ENCODE measurements at regions not wholly inside any gene's neighbourhood (a gene's known extent, or its start where the extent isn't known, plus 50 kb on each side); places are given as distances from the start of the nearest gene placed in this dataset.

DNA sequence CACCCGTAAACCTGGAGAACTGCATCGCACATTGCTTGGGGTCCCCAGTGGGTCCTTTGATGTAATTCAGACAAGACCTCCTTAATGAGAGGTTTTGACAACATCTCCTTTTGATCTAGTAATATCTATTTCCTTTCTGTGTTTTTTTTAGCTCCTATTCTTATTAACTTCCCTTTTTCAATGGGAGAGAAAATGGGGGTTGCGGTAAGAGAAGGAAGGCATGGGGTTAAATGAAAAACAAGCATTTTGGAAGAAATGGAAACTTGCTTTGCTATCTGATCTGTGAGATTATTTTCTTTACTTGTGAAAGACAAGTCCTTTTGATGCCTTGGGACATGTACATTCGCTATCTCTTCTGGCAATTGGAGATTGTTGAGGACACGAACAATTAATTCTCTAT is 418.6 kb upstream of the MAN1A1 start:
- no peak overlapping the region for H2BK120ac ChIP-seq (replicated peaks; ENCODE audit: low read depth, low read length)
- H3K23me2 ChIP-seq (ENCODE audit: low read depth, low read length): no peaks in the 10 kb centered on the region
- H3K27ac ChIP-seq (ENCODE audit: low read depth, low read length): no peak overlapping the region
- H3K18ac ChIP-seq (ENCODE audit: extremely low read depth, low read length): no peak overlapping the region
- H2BK15ac ChIP-seq (ENCODE audit: low read length): no peak overlapping the region
- H2AFZ ChIP-seq (ENCODE audit: low read length): no peak overlapping the region
- no peak overlapping the region for H3K4ac ChIP-seq (replicated peaks; ENCODE audit: insufficient read length, low read depth, low read length)
- H4K5ac ChIP-seq (ENCODE audit: insufficient read length, low read depth, low read length): no peak overlapping the region
- H3K23ac ChIP-seq (ENCODE audit: insufficient read length): no peak overlapping the region
- H3K4me2 ChIP-seq (ENCODE audit: insufficient read depth in 1 of 2, low read depth in 2 of 2, low read length in 2 of 2): no peak overlapping the region
- no peak overlapping the region for H3K4me3 ChIP-seq (ENCODE audit: extremely low read depth in 1 of 4, insufficient read depth in 2 of 4, low read depth in 3 of 4, low read length in 4 of 4)
- no peak overlapping the region for H2BK20ac ChIP-seq (ENCODE audit: low read length)
- no peak overlapping the region for H4K8ac ChIP-seq (ENCODE audit: extremely low read depth, insufficient read depth, low read length)
- no peaks in the 10 kb centered on the region for H3K79me1 ChIP-seq (ENCODE audit: low read depth, low read length)
- no peak overlapping the region for H2AK5ac ChIP-seq (ENCODE audit: low read depth, low read length)
- no peaks in the 10 kb centered on the region for H3K27me3 ChIP-seq (replicated peaks in 1 of 4; ENCODE audit: control insufficient read depth in 3 of 4, extremely low read depth in 1 of 4, insufficient read depth in 3 of 4, low read length in 3 of 4)
- H3K36me3 ChIP-seq (ENCODE audit: control insufficient read depth in 2 of 4, insufficient read depth in 4 of 4, low read length in 3 of 4): no peaks in the 10 kb centered on the region
- H2BK12ac ChIP-seq (ENCODE audit: low read depth, low read length): no peak overlapping the region
- H3K9me3 ChIP-seq (ENCODE audit: insufficient read depth in 2 of 2, low read depth in 1 of 2, low read length in 1 of 2): 0 out of 4 replicates have a peak, but pooled peaks cover 0 to 3% of the 10 kb centered on the region in 2 experiments
- DNase-seq (ENCODE audit: low read depth in 1 of 2, low spot score in 2 of 2) (no peak), FAIRE-seq (no peak)
- ChIA-PET POLR2A (ENCODE audit: partially characterized antibody) (no interaction called here), CTCF (ENCODE audit: partially characterized antibody) (no interaction called here)
- H4K20me1 ChIP-seq (replicated peaks in 1 of 2; ENCODE audit: control insufficient read depth in 1 of 2, insufficient read depth in 2 of 2, low read length in 2 of 2): no peaks in the 10 kb centered on the region
- no peak overlapping the region for H3K14ac ChIP-seq (ENCODE audit: insufficient read length)
- H3K56ac ChIP-seq (replicated peaks; ENCODE audit: insufficient read length, low read depth, low read length): no peak overlapping the region
- H2BK5ac ChIP-seq (ENCODE audit: low read depth, low read length): no peak overlapping the region
- no peak overlapping the region for H4K91ac ChIP-seq (replicated peaks; ENCODE audit: insufficient read length, low read length)
- 95% methylated on average over 5 of the region's 5 CpGs; no CpG with 5 or more reads in 1 of the 2 experiments for WGBS, 2 experiments (ENCODE audit: extremely low coverage in 1 of 2, insufficient coverage in 1 of 2, insufficient read length in 1 of 2, insufficient replicate concordance in 2 of 2, low coverage in 1 of 2, low lambda C conversion rate in 2 of 2, missing lambda C conversion rate in 1 of 2)
- H3K9ac ChIP-seq (replicated peaks in 1 of 4; ENCODE audit: extremely low read depth in 1 of 4, low read depth in 3 of 4, low read length in 3 of 4): no peak overlapping the region
- no peaks in the 10 kb centered on the region for H3K79me2 ChIP-seq (ENCODE audit: control insufficient read depth in 1 of 2, insufficient read depth in 2 of 2, low read length in 2 of 2)
- no peaks in the 10 kb centered on the region for H3K4me1 ChIP-seq (replicated peaks in 1 of 4; ENCODE audit: control insufficient read depth in 3 of 4, insufficient read depth in 4 of 4, low read length in 3 of 4)
- TF ChIP-seq RNF2 (IDR thresholded peaks at IDR 0.05; ENCODE audit: borderline replicate concordance, low read depth, low read length, missing control alignments, poor library complexity, severe bottlenecking): no peak
- TF ChIP-seq KDM4A (IDR thresholded peaks at IDR 0.05; ENCODE audit: low read depth, low read length, severe bottlenecking): no peak
- no peak for TF ChIP-seq YY1 (IDR thresholded peaks at IDR 0.05; ENCODE audit: low read depth, low read length)
- TF ChIP-seq JUND (IDR thresholded peaks at IDR 0.05; ENCODE audit: low read length): no peak
- TF ChIP-seq CREB1 (IDR thresholded peaks at IDR 0.05): no peak
- no peak for TF ChIP-seq HDAC2 (IDR thresholded peaks at IDR 0.05; ENCODE audit: borderline replicate concordance in 1 of 2, low read depth in 2 of 2, low read length in 2 of 2)
- TF ChIP-seq SRF (IDR thresholded peaks at IDR 0.05; ENCODE audit: low read depth, low read length): no peak
- no peak for TF ChIP-seq TBP (IDR thresholded peaks at IDR 0.05; ENCODE audit: low read depth, low read length)
- no peak for TF ChIP-seq CHD2 (IDR thresholded peaks at IDR 0.05; ENCODE audit: low read length)
- no peak for TF ChIP-seq FOSL1 (IDR thresholded peaks at IDR 0.05; ENCODE audit: insufficient read depth, low read depth, low read length)
- no peak for TF ChIP-seq SP2 (IDR thresholded peaks at IDR 0.05; ENCODE audit: low read length)
- TF ChIP-seq TAF1 (IDR thresholded peaks at IDR 0.05; ENCODE audit: low read depth, low read length): no peak
- TF ChIP-seq SIX5 (IDR thresholded peaks at IDR 0.05; ENCODE audit: low read depth, low read length): no peak
- no peak for TF ChIP-seq GABPA (IDR thresholded peaks at IDR 0.05; ENCODE audit: borderline replicate concordance, insufficient read depth, low read length)
- no peak for TF ChIP-seq KDM1A (IDR thresholded peaks at IDR 0.05; ENCODE audit: borderline replicate concordance, low read length)
- no peak for TF ChIP-seq RFX5 (IDR thresholded peaks at IDR 0.05; ENCODE audit: borderline replicate concordance, low read depth, low read length)
